NB4 (cell line): ENCODE measurements at regions not wholly inside any gene's neighbourhood (a gene's known extent, or its start where the extent isn't known, plus 50 kb on each side); places are given as distances from the start of the nearest gene placed in this dataset.

Experiments
- DNase-seq: peaks from one replicate; pipeline ENCODE4 v3.0.0; 2010; ENCODE audit warnings: low read depth
- H3K4me3 ChIP-seq: one replicate; pipeline ENCODE4 v1.5.1; 2011; ENCODE audit warnings: mild to moderate bottlenecking, low read depth, low read length, moderate library complexity
- MYC ChIP-seq: IDR thresholded peaks from 2 replicates; pipeline ENCODE4 v1.6.1; 2011; ENCODE audit warnings: low read depth, low read length
- POLR2A ChIP-seq: IDR thresholded peaks from 2 replicates; pipeline ENCODE4 v1.6.1; 2011; ENCODE audit warnings: mild to moderate bottlenecking; ENCODE audit not compliant: insufficient read length; ENCODE audit errors: extremely low read depth
- TF ChIP-seq, protein P1 (sequence below): IDR thresholded peaks from one replicate; pipeline ENCODE4 v1.5.1; 2012; ENCODE audit warnings: low read depth, low read length
- TF ChIP-seq, protein P2 (sequence below): IDR thresholded peaks from 2 replicates; pipeline ENCODE4 v1.6.1; 2011; ENCODE audit warnings: low read depth, low read length

DNA sequence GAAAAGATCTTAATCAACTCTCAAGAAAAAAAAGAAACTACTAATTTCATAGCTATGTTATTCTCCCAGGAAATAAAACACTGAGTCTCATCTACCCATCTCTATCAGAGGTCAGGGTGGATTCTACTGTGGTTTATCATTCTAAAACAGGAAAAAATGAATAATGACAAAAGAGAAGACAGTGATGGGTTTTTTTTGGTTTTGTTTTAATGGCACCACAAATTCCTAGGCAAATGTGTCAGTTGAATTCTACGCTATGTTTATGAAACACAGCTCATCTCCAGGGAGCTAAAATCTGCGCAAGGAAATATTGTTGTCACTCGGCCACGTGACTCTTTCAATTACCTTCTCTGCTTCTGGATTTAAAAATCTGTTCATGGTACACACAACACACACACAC lies 393.4 kb upstream of the SORCS1 start:
- DNase-seq = no peak
- H3K4me3 ChIP-seq = no peak overlapping the region
- TF ChIP-seq, protein P1, sequence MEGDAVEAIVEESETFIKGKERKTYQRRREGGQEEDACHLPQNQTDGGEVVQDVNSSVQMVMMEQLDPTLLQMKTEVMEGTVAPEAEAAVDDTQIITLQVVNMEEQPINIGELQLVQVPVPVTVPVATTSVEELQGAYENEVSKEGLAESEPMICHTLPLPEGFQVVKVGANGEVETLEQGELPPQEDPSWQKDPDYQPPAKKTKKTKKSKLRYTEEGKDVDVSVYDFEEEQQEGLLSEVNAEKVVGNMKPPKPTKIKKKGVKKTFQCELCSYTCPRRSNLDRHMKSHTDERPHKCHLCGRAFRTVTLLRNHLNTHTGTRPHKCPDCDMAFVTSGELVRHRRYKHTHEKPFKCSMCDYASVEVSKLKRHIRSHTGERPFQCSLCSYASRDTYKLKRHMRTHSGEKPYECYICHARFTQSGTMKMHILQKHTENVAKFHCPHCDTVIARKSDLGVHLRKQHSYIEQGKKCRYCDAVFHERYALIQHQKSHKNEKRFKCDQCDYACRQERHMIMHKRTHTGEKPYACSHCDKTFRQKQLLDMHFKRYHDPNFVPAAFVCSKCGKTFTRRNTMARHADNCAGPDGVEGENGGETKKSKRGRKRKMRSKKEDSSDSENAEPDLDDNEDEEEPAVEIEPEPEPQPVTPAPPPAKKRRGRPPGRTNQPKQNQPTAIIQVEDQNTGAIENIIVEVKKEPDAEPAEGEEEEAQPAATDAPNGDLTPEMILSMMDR = no peak

DNA sequence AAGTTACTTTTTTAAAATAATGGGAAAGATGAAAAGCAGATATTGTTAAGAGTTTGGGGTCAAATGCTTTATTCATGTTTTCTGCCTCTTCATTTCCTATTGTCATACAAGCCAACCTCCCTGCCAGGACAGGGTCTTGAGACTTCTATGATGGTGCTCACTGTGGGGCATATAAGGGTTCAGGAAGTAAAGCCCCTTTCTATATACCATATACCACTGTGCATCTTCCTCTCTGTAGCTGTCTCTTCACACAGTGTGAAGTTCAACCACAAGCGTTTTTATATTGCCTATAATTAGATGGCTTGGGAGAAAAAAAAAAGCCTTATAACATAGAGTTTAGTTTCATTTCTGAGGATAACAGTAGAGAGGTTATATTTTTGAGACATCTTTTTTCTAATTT lies 389.8 kb upstream of the SORCS1 start:
- no peak for DNase-seq
- no peak overlapping the region for H3K4me3 ChIP-seq
- TF ChIP-seq, protein P1 = no peak
- no peak for TF ChIP-seq MYC
- TF ChIP-seq POLR2A = no peak
- TF ChIP-seq, protein P2, sequence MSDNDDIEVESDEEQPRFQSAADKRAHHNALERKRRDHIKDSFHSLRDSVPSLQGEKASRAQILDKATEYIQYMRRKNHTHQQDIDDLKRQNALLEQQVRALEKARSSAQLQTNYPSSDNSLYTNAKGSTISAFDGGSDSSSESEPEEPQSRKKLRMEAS = no peak

DNA sequence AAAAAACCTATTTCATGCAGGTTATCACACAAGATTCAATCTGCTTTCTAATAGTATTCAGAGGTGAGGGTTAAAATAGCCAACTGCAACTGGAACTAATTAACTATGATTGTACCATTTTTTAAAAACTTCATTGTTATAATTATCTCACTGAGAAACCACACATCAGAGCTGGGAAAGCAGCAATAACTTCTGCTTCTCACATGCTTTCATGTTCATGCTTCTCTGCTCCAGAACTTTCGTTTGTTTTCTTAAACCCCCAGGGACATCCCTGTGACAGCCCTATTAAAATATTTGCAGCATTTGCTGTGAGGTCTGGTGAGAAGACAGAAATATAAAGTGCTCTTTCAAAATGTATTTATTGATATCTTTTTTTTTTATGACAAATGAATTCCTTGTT lies 389.0 kb upstream of the SORCS1 start:
- no peak overlapping the region for H3K4me3 ChIP-seq
- TF ChIP-seq MYC (no peak), POLR2A (no peak)
- TF ChIP-seq, protein P1 = no peak
- TF ChIP-seq, protein P2 = no peak
- DNase-seq = no peak

DNA sequence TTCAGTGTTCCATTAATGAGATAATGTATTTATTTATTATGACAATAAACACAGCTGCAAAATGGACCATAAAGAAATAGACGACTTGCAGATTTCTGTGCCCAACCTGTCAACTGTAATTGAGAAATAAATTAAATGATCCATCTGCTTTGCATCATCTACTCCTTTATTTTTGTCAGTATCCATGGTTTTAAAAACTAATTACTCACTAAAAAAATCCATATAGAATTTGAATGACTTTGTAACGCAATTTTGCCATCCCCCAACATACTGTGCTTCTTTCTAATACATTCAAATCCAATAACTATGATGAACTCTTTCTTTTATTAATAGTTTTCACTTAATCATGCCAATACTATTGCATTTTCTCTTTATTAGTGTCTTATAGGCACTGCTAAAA lies 388.5 kb upstream of the SORCS1 start:
- H3K4me3 ChIP-seq = no peak overlapping the region
- no peak for DNase-seq
- TF ChIP-seq POLR2A = no peak
- TF ChIP-seq MYC = no peak
- TF ChIP-seq, protein P2 = no peak
- TF ChIP-seq, protein P1 = no peak

DNA sequence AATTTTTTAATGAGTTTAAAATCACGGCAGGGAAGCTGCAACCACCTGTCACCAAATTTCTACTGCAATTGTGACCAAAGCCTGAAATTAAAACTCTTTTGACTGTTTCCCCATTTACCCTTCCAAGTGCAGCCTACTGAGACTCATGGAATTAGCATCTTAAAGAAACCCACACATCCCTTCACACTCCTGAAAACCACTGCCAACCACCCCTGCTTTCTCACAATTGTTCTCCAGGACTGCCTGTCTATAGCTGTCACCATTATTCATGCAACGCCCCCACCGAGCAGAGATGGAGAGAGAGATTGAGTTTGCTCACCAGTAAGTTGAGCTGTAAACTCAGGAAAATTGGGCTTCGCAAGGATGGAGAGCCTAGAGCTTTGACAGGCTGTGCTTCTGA lies 383.8 kb upstream of the SORCS1 start:
- H3K4me3 ChIP-seq = no peak overlapping the region
- no peak for DNase-seq
- TF ChIP-seq, protein P2 = no peak
- TF ChIP-seq, protein P1 = no peak

DNA sequence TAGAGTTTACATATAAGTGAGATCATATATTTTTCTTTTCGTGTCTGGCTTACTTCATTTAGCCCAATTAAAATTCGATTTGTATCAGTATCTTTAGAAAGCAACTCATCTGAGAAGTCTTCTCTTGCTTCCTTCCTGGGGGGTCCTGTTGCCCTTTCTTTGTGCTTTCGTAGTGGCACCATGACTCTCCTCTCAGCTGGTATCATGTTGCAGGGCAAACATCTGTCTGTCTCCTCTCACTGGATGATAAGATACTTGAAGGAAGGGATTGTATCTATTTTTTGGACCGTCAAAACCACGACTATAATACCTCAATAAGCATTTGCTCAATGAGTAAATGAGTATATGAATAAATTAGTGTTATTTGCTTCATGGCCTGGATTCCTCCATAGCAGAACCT lies 382.5 kb upstream of the SORCS1 start:
- DNase-seq = no peak
- TF ChIP-seq, protein P1 = no peak
- TF ChIP-seq, protein P2 = no peak
- no peak for TF ChIP-seq POLR2A
- TF ChIP-seq MYC = no peak
- H3K4me3 ChIP-seq = no peak overlapping the region
